ENCODE measurements at regions not wholly inside any gene's neighbourhood (a gene's known extent, or its start where the extent isn't known, plus 50 kb on each side); places are given as distances from the start of the nearest gene placed in this dataset.

- peaks cover 0 to 11% of the 10 kb centered on the region in 2 experiments; a peak in 1 of 4 replicates for H3K9me3 ChIP-seq (ENCODE audit: control insufficient read depth in 1 of 2, insufficient read depth in 1 of 2, low read depth in 1 of 2, low read length in 2 of 2)
- no peak overlapping the region for H2AFZ ChIP-seq (ENCODE audit: low read depth, low read length, poor library complexity, severe bottlenecking)
- BruUV-seq (replicated peaks), result no TSS peak
- RAD21 ChIA-PET (ENCODE audit: low non-redundant PET in 1 of 2, low total read pairs in 2 of 2, uncharacterized antibody in 2 of 2, unreplicated experiment in 2 of 2), result no interaction called here
- CTCF ChIA-PET, result no interaction called here
- no peaks in the 10 kb centered on the region for H3K79me2 ChIP-seq (ENCODE audit: insufficient read depth, low read length)
- no peak overlapping the region for H3K9ac ChIP-seq (ENCODE audit: low read length)
- POLR2A ChIA-PET, result no interaction called here
- no peaks in the 10 kb centered on the region for H3K4me1 ChIP-seq (ENCODE audit: control insufficient read depth in 1 of 2, insufficient read depth in 2 of 2, low read length in 2 of 2)
- H3K27me3 ChIP-seq (ENCODE audit: insufficient read depth, low read length), result no peaks in the 10 kb centered on the region
- H3K9me2 ChIP-seq (ENCODE audit: insufficient read depth), result no peaks in the 10 kb centered on the region
- no peaks in the 10 kb centered on the region for H3K36me3 ChIP-seq (ENCODE audit: control insufficient read depth in 1 of 2, insufficient read depth in 2 of 2, low read length in 2 of 2)
- TF ChIP-seq RAD21 (IDR thresholded peaks at IDR 0.05; ENCODE audit: low read depth), result no peak
- no peak for TF ChIP-seq SP1 (IDR thresholded peaks at IDR 0.05; ENCODE audit: low read depth)
- no peak for TF ChIP-seq SRF (IDR thresholded peaks at IDR 0.05; ENCODE audit: low read depth)
- no peak for TF ChIP-seq MAX (IDR thresholded peaks at IDR 0.05)
- no peak for TF ChIP-seq SIN3A (IDR thresholded peaks at IDR 0.05; ENCODE audit: low read depth)
- TF ChIP-seq EZH2 (IDR thresholded peaks at IDR 0.05), result no peak
- TF ChIP-seq ZNF274 (IDR thresholded peaks at IDR 0.05; ENCODE audit: low read depth, low read length), result no peak
- no peak for TF ChIP-seq ELF1 (IDR thresholded peaks at IDR 0.05; ENCODE audit: borderline replicate concordance, low read depth)
- TF ChIP-seq TCF7L2 (IDR thresholded peaks at IDR 0.05; ENCODE audit: borderline replicate concordance, extremely low read depth, insufficient read depth, insufficient read length), result no peak
- TF ChIP-seq ZFX (IDR thresholded peaks at IDR 0.05), result no peak
- H3K4me2 ChIP-seq (ENCODE audit: low read length), result no peak overlapping the region
- no peak for DNase-seq (ENCODE audit: low read depth, low spot score)
- no peaks in the 10 kb centered on the region for H4K20me1 ChIP-seq (ENCODE audit: insufficient read depth)
- H3K27ac ChIP-seq (ENCODE audit: low read depth, low read length), result no peak overlapping the region
- intact Hi-C loops (cut with micrococcal nuclease), result no loop called here
- H3K4me3 ChIP-seq (replicated peaks in 1 of 2; ENCODE audit: low read depth in 1 of 2, low read length in 2 of 2), result no peak overlapping the region
- ATAC-seq, result no peak
Observed at GRCh38 chr18:51593931-51594330, 396.4 kb upstream of the MEX3C start.

GRCh38 chr18:51603111-51603510, 405.6 kb upstream of the MEX3C start:
- H3K27me3 ChIP-seq (ENCODE audit: insufficient read depth, low read length), result no peaks in the 10 kb centered on the region
- no peak for ATAC-seq
- H3K27ac ChIP-seq (ENCODE audit: low read depth, low read length), result no peak overlapping the region
- H3K36me3 ChIP-seq (ENCODE audit: control insufficient read depth in 1 of 2, insufficient read depth in 2 of 2, low read length in 2 of 2), result no peaks in the 10 kb centered on the region
- intact Hi-C loops (cut with micrococcal nuclease), result no loop called here
- no TSS peak for BruUV-seq (replicated peaks)
- no peaks in the 10 kb centered on the region for H3K4me1 ChIP-seq (ENCODE audit: control insufficient read depth in 1 of 2, insufficient read depth in 2 of 2, low read length in 2 of 2)
- ChIA-PET POLR2A (no interaction called here), CTCF (no interaction called here), RAD21 (ENCODE audit: low non-redundant PET in 1 of 2, low total read pairs in 2 of 2, uncharacterized antibody in 2 of 2, unreplicated experiment in 2 of 2) (no interaction called here)
- H3K4me3 ChIP-seq (replicated peaks in 1 of 2; ENCODE audit: low read depth in 1 of 2, low read length in 2 of 2), result no peak overlapping the region
- peaks cover 0 to 1% of the 10 kb centered on the region in 2 experiments; a peak in 1 of 4 replicates for H3K9me3 ChIP-seq (ENCODE audit: control insufficient read depth in 1 of 2, insufficient read depth in 1 of 2, low read depth in 1 of 2, low read length in 2 of 2)
- H4K20me1 ChIP-seq (ENCODE audit: insufficient read depth), result no peaks in the 10 kb centered on the region
- DNase-seq (ENCODE audit: low read depth, low spot score), result no peak
- no peaks in the 10 kb centered on the region for H3K79me2 ChIP-seq (ENCODE audit: insufficient read depth, low read length)
- H3K9me2 ChIP-seq (ENCODE audit: insufficient read depth), result no peaks in the 10 kb centered on the region
- TF ChIP-seq CEBPB (IDR thresholded peaks at IDR 0.05; ENCODE audit: low read depth) (no peak), REST (IDR thresholded peaks at IDR 0.05; ENCODE audit: low read depth) (no peak), EGR1 (IDR thresholded peaks at IDR 0.05; ENCODE audit: low read depth) (no peak), SRF (IDR thresholded peaks at IDR 0.05; ENCODE audit: low read depth) (no peak), POLR2AphosphoS5 (IDR thresholded peaks at IDR 0.05; ENCODE audit: low read depth, low read length) (no peak), ELF1 (IDR thresholded peaks at IDR 0.05; ENCODE audit: borderline replicate concordance, low read depth) (no peak)
- no peak overlapping the region for H3K4me2 ChIP-seq (ENCODE audit: low read length)
- no peak overlapping the region for H3K9ac ChIP-seq (ENCODE audit: low read length)
- H2AFZ ChIP-seq (ENCODE audit: low read depth, low read length, poor library complexity, severe bottlenecking), result no peak overlapping the region

Data from HCT116 (cell line).